ENCODE measurements at regions not wholly inside any gene's neighbourhood (a gene's known extent, or its start where the extent isn't known, plus 50 kb on each side); places are given as distances from the start of the nearest gene placed in this dataset.

- TF ChIP-seq CREB1 (CRISPR knock-in tag; IDR thresholded peaks at IDR 0.05; ENCODE audit: low read depth) (no peak), EZH2phosphoT487 (IDR thresholded peaks at IDR 0.05; ENCODE audit: unreplicated experiment) (no peak), EZH2 (IDR thresholded peaks at IDR 0.05; ENCODE audit: low read depth, unreplicated experiment) (no peak), NANOG (IDR thresholded peaks at IDR 0.05; ENCODE audit: borderline replicate concordance) (no peak)
- TF ChIP-seq, protein P1, sequence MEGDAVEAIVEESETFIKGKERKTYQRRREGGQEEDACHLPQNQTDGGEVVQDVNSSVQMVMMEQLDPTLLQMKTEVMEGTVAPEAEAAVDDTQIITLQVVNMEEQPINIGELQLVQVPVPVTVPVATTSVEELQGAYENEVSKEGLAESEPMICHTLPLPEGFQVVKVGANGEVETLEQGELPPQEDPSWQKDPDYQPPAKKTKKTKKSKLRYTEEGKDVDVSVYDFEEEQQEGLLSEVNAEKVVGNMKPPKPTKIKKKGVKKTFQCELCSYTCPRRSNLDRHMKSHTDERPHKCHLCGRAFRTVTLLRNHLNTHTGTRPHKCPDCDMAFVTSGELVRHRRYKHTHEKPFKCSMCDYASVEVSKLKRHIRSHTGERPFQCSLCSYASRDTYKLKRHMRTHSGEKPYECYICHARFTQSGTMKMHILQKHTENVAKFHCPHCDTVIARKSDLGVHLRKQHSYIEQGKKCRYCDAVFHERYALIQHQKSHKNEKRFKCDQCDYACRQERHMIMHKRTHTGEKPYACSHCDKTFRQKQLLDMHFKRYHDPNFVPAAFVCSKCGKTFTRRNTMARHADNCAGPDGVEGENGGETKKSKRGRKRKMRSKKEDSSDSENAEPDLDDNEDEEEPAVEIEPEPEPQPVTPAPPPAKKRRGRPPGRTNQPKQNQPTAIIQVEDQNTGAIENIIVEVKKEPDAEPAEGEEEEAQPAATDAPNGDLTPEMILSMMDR (conservative IDR thresholded peaks at IDR 0.05; ENCODE audit: low read depth in 2 of 2), result no peak
- TF ChIP-seq, protein P2, sequence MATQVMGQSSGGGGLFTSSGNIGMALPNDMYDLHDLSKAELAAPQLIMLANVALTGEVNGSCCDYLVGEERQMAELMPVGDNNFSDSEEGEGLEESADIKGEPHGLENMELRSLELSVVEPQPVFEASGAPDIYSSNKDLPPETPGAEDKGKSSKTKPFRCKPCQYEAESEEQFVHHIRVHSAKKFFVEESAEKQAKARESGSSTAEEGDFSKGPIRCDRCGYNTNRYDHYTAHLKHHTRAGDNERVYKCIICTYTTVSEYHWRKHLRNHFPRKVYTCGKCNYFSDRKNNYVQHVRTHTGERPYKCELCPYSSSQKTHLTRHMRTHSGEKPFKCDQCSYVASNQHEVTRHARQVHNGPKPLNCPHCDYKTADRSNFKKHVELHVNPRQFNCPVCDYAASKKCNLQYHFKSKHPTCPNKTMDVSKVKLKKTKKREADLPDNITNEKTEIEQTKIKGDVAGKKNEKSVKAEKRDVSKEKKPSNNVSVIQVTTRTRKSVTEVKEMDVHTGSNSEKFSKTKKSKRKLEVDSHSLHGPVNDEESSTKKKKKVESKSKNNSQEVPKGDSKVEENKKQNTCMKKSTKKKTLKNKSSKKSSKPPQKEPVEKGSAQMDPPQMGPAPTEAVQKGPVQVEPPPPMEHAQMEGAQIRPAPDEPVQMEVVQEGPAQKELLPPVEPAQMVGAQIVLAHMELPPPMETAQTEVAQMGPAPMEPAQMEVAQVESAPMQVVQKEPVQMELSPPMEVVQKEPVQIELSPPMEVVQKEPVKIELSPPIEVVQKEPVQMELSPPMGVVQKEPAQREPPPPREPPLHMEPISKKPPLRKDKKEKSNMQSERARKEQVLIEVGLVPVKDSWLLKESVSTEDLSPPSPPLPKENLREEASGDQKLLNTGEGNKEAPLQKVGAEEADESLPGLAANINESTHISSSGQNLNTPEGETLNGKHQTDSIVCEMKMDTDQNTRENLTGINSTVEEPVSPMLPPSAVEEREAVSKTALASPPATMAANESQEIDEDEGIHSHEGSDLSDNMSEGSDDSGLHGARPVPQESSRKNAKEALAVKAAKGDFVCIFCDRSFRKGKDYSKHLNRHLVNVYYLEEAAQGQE (IDR thresholded peaks at IDR 0.05; ENCODE audit: unreplicated experiment), result no peak
Measured at GRCh38 chr5:17803971-17804370, 169.7 kb downstream of the TAF11L14 start.
